ENCODE measurements at regions not wholly inside any gene's neighbourhood (a gene's known extent, or its start where the extent isn't known, plus 50 kb on each side); places are given as distances from the start of the nearest gene placed in this dataset.

DNA sequence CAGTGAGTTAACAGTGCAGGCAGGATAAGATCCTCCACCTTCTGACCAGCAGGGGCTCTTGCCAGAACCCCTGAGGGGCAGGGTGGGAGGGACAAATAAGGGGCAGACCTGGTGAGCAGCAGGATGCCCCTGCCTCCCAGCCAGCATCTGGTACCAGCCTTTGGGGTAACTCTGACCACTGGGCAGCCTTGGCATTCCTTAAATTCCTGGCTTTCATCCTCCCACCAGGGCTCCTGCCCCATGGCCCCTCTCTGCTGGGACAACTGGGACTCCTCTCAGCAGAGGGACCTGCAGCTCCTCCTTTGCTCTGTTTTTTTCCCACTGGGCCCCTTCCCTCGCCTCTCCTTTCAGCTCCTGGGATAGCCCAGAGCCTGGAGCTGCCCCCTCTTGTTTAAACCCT is 98.0 kb upstream of the CD82 start:
- TF ChIP-seq, protein P1, sequence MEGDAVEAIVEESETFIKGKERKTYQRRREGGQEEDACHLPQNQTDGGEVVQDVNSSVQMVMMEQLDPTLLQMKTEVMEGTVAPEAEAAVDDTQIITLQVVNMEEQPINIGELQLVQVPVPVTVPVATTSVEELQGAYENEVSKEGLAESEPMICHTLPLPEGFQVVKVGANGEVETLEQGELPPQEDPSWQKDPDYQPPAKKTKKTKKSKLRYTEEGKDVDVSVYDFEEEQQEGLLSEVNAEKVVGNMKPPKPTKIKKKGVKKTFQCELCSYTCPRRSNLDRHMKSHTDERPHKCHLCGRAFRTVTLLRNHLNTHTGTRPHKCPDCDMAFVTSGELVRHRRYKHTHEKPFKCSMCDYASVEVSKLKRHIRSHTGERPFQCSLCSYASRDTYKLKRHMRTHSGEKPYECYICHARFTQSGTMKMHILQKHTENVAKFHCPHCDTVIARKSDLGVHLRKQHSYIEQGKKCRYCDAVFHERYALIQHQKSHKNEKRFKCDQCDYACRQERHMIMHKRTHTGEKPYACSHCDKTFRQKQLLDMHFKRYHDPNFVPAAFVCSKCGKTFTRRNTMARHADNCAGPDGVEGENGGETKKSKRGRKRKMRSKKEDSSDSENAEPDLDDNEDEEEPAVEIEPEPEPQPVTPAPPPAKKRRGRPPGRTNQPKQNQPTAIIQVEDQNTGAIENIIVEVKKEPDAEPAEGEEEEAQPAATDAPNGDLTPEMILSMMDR (IDR thresholded peaks at IDR 0.05; ENCODE audit: low read depth, low read length, poor library complexity, severe bottlenecking) = no peak
- TF ChIP-seq EZH2phosphoT487 (IDR thresholded peaks at IDR 0.05; ENCODE audit: borderline replicate concordance, low read length) = no peak
